ENCODE measurements at regions not wholly inside any gene's neighbourhood (a gene's known extent, or its start where the extent isn't known, plus 50 kb on each side); places are given as distances from the start of the nearest gene placed in this dataset.

DNA sequence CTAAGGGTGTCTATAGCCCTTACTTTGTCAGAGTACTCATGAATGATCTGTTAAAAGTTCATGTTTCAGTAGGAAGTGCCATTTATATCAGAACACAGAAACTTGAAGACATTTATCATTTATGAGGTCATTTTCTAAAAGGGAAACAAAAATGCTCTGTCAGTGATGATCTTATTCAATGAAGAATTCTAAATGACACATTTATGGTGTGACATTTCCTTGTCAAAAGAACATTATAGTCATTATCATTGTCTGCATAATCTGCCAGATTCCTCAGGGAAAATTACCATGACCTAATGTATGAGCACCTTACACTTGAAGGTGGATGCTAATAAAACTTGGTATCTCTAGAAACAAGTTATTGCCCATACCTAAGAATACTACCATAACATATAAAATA, 853.8 kb upstream of the SLITRK6 start:
- no peak overlapping the region for H3K4me3 ChIP-seq
- ATAC-seq, result no peak

DNA sequence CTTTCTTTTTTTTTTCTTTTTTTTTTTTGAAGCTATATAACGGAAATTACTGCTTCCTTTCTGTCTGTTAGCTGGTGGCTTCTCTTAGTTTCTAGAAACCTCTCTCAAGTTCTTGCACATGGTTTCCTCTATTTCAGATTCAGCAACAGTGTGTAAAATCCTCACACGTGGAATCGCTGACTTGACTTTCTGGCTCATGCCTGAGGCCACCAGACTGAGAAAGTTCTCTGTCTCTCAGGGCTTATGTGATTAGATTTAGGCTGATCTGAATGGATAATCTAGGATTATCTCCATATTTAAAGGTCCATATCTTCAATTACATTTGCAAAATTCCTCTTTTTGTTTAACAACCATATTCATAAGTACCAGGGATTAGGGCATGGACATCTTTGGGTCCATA, 856.3 kb upstream of the SLITRK6 start:
- H3K4me3 ChIP-seq, result no peak overlapping the region
- intact Hi-C loops (cut with DNase I), result no loop called here
- no peaks in the 10 kb centered on the region for H3K36me3 ChIP-seq
- no peak for DNase-seq
- no peaks in the 10 kb centered on the region for H3K4me1 ChIP-seq
- no peaks in the 10 kb centered on the region for H3K27me3 ChIP-seq
- ATAC-seq, result no peak
- WGBS, 2 donors, result 84 to 85% methylated on average over 3 of the region's 3 CpGs
- TF ChIP-seq, protein P1, sequence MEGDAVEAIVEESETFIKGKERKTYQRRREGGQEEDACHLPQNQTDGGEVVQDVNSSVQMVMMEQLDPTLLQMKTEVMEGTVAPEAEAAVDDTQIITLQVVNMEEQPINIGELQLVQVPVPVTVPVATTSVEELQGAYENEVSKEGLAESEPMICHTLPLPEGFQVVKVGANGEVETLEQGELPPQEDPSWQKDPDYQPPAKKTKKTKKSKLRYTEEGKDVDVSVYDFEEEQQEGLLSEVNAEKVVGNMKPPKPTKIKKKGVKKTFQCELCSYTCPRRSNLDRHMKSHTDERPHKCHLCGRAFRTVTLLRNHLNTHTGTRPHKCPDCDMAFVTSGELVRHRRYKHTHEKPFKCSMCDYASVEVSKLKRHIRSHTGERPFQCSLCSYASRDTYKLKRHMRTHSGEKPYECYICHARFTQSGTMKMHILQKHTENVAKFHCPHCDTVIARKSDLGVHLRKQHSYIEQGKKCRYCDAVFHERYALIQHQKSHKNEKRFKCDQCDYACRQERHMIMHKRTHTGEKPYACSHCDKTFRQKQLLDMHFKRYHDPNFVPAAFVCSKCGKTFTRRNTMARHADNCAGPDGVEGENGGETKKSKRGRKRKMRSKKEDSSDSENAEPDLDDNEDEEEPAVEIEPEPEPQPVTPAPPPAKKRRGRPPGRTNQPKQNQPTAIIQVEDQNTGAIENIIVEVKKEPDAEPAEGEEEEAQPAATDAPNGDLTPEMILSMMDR (IDR thresholded peaks at IDR 0.05), result no peak
- H3K9me3 ChIP-seq, result peaks cover 0 to 23% (median 0%) of the 10 kb centered on the region in 11 donors
- no peak overlapping the region for H3K27ac ChIP-seq

More for the DNA sequence above, 853.8 kb upstream of the SLITRK6 start:
- Histone ChIP-seq H3K9me3 (peaks cover 0 to 19% (median 0%) of the 10 kb centered on the region in 11 donors), H3K27ac (no peak overlapping the region), H3K4me1 (no peaks in the 10 kb centered on the region), H3K27me3 (no peaks in the 10 kb centered on the region), H3K36me3 (no peaks in the 10 kb centered on the region)
- no peak for DNase-seq
- TF ChIP-seq, protein P1 (IDR thresholded peaks at IDR 0.05), result no peak
- intact Hi-C loops (cut with DNase I), result no loop called here

DNA sequence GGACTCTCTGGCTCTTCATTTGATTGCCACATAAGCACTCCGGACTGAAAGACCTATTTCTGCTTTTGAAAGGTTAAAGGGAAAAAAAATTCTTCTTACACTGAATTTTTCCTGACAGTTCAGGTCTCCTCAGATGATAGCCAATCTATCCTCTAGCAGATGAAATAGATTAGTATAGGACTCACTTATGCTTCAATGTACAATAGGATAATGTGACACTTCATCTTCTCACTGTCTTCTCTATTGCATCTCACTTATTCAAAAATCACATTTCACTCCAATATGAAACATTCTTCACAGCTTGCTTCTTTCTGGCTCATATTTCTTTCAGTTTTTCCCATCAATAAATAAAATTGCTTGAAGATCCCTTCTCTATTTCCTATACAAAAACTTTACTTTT, 860.9 kb upstream of the SLITRK6 start:
- no peaks in the 10 kb centered on the region for H3K36me3 ChIP-seq
- H3K27me3 ChIP-seq, result no peaks in the 10 kb centered on the region
- H3K9me3 ChIP-seq, result peaks cover 0 to 54% (median 0%) of the 10 kb centered on the region in 11 donors
- no peak overlapping the region for H3K4me3 ChIP-seq
- no peaks in the 10 kb centered on the region for H3K4me1 ChIP-seq
- TF ChIP-seq, protein P1 (IDR thresholded peaks at IDR 0.05), result no peak
- 91 to 94% methylated on average over 1 of the region's 1 CpG for WGBS, 2 donors
- no peak overlapping the region for H3K27ac ChIP-seq
- no peak for ATAC-seq
- intact Hi-C loops (cut with DNase I), result no loop called here
- DNase-seq, result no peak

DNA sequence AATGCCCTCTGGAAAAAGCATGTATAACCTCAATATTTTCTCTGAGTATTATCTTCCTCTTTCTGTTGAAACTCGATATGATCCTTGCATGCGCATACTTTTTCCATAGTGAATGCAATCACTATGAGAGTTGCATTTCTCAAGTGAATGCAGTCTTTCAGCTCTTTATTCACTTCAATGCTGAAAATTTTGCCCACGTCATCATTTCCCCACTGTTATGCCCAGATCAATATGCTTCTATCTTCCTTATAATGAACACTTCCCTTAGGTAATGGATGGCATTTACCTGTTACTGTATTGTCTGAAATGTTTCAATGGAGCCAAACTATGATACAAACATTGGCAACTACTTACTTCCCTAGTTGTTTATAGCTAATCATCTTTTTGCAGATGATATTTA, 866.6 kb upstream of the SLITRK6 start:
- intact Hi-C loops (cut with DNase I), result no loop called here
- H3K9me3 ChIP-seq, result peaks cover 0 to 54% (median 0%) of the 10 kb centered on the region in 11 donors
- WGBS, 2 donors, result 78 to 82% methylated on average over 3 of the region's 3 CpGs
- H3K36me3 ChIP-seq, result no peaks in the 10 kb centered on the region
- no peak for ATAC-seq
- TF ChIP-seq, protein P1 (IDR thresholded peaks at IDR 0.05), result no peak
- no peaks in the 10 kb centered on the region for H3K27me3 ChIP-seq
- no peak overlapping the region for H3K4me3 ChIP-seq
- no peak overlapping the region for H3K27ac ChIP-seq
- no peak for DNase-seq
- H3K4me1 ChIP-seq, result no peaks in the 10 kb centered on the region
